Fibroblast of pulmonary artery (primary cell): ENCODE measurements at regions not wholly inside any gene's neighbourhood (a gene's known extent, or its start where the extent isn't known, plus 50 kb on each side); places are given as distances from the start of the nearest gene placed in this dataset.

Source experiments
- DNase-seq: peaks from one replicate; pipeline ENCODE4 v3.0.0-alpha.2; 2010; ENCODE audit warnings: low read depth
- H3K4me3 ChIP-seq: replicated peaks from 2 replicates; pipeline ENCODE4 v1.5.1; 2011; ENCODE audit warnings: low read depth, mild to moderate bottlenecking, control low read depth, low read length, moderate library complexity
- TF ChIP-seq, protein P1 (sequence below): IDR thresholded peaks from 2 replicates; pipeline ENCODE4 v1.5.1; 2011; ENCODE audit warnings: mild to moderate bottlenecking, control low read depth, low read length, inconsistent platforms; ENCODE audit errors: missing control alignments

DNA sequence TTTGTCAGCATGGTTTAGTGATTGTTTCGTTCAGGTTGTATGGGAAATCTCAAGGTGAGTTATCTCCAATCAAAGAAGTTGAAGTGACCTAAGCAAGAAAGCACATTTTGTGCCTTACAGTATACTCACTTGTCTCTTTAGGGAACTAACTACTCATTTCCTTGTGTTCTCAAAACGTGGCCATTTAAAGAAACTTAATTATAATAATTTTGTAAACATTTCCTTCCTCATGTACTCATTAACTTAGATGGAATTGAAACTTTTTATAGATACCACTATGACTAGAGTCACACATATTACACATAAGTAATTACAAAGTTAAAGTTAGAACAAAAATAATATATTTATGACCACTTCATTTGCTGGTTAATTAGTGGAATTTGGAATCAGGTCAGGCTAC lies 552.6 kb downstream of the MRPL39 start:
- no peak for DNase-seq
- TF ChIP-seq, protein P1, sequence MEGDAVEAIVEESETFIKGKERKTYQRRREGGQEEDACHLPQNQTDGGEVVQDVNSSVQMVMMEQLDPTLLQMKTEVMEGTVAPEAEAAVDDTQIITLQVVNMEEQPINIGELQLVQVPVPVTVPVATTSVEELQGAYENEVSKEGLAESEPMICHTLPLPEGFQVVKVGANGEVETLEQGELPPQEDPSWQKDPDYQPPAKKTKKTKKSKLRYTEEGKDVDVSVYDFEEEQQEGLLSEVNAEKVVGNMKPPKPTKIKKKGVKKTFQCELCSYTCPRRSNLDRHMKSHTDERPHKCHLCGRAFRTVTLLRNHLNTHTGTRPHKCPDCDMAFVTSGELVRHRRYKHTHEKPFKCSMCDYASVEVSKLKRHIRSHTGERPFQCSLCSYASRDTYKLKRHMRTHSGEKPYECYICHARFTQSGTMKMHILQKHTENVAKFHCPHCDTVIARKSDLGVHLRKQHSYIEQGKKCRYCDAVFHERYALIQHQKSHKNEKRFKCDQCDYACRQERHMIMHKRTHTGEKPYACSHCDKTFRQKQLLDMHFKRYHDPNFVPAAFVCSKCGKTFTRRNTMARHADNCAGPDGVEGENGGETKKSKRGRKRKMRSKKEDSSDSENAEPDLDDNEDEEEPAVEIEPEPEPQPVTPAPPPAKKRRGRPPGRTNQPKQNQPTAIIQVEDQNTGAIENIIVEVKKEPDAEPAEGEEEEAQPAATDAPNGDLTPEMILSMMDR: no peak
- no peak overlapping the region for H3K4me3 ChIP-seq

DNA sequence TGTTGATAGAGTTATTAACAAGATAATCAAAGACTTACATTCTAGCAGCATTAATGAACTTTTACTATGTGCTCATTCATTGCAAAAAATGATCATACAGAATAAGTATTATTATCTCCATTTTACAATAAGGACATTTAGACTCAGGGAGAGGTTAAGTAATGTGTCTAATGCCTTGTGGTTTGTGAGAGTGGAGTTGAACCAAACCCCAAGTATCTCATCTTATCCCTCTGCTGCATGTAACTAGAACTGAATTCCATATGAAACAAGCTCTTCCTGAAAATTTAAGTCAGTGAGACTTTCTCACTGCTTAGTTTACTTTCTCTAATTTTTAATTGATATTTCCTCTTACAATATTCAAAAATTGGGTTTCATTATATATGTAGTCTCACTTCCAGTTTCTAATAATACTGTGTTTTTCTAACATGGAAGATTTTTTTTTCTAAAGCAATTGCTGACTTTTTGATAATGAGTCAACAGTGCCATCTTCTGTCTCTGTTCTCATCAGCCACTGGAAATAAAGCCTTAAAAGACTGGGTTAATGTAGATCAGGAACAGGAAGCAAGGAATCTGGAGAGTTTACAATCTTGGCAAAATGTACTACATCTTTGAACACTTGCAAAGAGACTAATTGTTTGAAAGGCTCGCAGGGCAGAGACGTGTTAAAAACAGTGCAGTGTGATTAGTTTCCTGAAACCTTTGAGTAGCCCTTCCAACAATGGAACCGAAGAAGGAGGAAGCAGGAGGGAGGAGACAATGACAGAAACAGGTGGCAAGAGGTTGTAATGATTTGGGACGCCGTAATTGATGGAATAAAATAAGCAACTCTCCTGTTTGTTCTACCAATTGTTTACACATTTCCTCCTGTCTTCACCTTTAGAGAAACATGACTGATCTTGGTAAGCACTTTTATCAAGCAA lies 567.6 kb downstream of the MRPL39 start:
- H3K4me3 ChIP-seq: no peak overlapping the region
- no peak for DNase-seq
- TF ChIP-seq, protein P1: no peak

DNA sequence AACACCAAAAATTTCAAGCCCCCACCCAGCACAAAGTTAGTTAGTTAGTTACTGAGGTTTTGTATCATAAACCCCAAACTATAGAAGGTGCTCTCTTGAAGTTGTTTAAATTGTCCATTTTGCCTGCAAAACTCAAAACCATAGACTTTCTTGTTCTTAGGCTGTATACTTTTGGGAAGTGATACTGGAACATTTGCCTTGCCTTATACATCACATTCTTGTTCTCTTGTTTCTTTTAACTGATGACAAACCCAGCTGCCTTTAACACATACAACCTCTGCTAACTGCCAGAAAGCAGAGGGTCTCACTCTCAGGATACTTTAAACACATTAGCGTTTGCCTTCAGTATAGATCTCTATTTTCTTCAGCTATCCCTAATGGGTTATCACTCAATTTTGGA lies 570.5 kb downstream of the MRPL39 start:
- DNase-seq: no peak
- no peak overlapping the region for H3K4me3 ChIP-seq
- TF ChIP-seq, protein P1: no peak

DNA sequence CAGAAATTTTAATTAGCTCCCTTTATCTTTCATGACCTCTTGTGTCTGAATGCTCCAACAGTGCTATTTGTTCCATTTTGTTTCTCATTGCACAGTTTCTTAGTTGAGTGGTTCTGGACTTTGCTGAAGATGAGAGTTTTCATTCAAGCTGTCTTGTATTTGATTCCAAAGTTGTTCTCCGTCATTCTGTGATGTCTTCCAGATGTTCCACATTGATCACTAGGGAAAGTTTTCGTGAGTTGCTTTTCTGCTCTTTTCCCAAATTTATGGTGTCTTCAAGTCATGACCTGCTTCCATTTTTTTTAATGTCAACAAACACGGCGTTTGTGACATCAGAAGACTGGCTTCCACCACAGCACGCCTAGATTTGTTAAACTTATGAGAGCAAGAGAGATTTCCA lies 575.5 kb downstream of the MRPL39 start:
- no peak overlapping the region for H3K4me3 ChIP-seq
- DNase-seq: no peak
- TF ChIP-seq, protein P1: no peak

DNA sequence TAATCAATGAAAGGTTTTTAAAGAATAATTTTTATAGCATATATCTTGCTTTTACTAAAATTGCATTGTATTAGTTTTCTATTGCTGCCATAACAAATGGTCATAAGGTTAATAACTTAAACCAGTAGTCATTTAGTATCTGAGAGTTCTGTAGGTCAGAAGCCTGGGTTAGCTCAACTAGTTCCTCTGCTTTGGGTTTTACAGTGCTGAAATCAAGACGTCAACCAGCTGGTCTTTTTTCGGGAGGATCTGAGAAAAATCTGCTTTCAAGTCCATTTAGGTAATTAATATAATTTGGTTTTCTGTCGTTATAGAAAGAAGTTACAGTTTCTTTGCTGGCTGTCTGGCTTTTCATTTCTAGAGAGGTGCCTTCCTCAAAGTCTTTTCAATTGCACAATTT lies 577.7 kb downstream of the MRPL39 start:
- DNase-seq: no peak
- H3K4me3 ChIP-seq: no peak overlapping the region
- TF ChIP-seq, protein P1: no peak

DNA sequence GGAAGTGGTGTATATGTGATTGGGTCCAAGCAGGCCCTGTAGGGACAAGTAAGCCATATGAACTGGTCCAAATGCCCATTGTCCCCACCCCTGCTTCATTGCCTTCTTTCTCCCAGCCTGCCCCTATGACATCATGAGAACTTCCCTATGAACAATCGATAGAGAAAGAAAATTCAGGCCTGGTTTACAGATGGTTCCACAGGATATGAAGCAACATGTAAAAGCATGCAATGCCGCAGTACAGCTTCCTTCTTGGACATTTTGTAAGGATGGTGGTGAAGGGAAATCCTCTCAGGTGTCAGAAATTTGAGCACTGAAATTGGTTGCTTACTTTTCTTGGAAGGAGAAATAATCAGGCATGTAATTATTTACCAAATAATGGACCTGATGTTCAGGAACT lies 581.7 kb downstream of the MRPL39 start:
- H3K4me3 ChIP-seq: no peak overlapping the region

More for the DNA sequence above, 581.7 kb downstream of the MRPL39 start:
- TF ChIP-seq, protein P1: no peak
- no peak for DNase-seq
